HepG2 (cell line): ENCODE measurements at regions not wholly inside any gene's neighbourhood (a gene's known extent, or its start where the extent isn't known, plus 50 kb on each side); places are given as distances from the start of the nearest gene placed in this dataset.

Experiments
- ASH2L ChIP-seq: fragments of 300-600, 200-600 bp; sonication (generic); IDR thresholded peaks from 2 replicates; pipeline ENCODE4 v1.7.0; 2017; ENCODE audit warnings: low read depth, mild to moderate bottlenecking, moderate library complexity, mixed read lengths, low read length; ENCODE audit not compliant: insufficient read length
- CBX5 ChIP-seq: sonication (generic); formaldehyde crosslinking; IDR thresholded peaks from 2 replicates; pipeline ENCODE4 v1.4.0; 2020; ENCODE audit warnings: missing genetic modification reagents, borderline replicate concordance
- ESRRA ChIP-seq: sonication (generic); formaldehyde crosslinking; IDR thresholded peaks from 2 replicates; pipeline ENCODE4 v1.5.1; 2020; ENCODE audit warnings: mild to moderate bottlenecking, low read depth, missing genetic modification reagents
- HES4 ChIP-seq: sonication (generic); formaldehyde crosslinking; IDR thresholded peaks from 2 replicates; pipeline ENCODE4 v1.9.0; 2021; ENCODE audit warnings: mild to moderate bottlenecking, missing genetic modification reagents, borderline replicate concordance
- KAT7 ChIP-seq: IDR thresholded peaks from 2 replicates; pipeline ENCODE4 v1.6.1; 2018; ENCODE audit warnings: borderline replicate concordance, missing compliant biosample characterization
- ZNF124 ChIP-seq: sonication (generic); formaldehyde crosslinking; IDR thresholded peaks from 2 replicates; pipeline ENCODE4 v1.4.0; 2020; ENCODE audit warnings: missing genetic modification reagents
- ZNF616 ChIP-seq: sonication (generic); formaldehyde crosslinking; IDR thresholded peaks from 2 replicates; pipeline ENCODE4 v1.5.0; 2020; ENCODE audit warnings: low read depth, mild to moderate bottlenecking, missing genetic modification reagents
- ZZZ3 ChIP-seq: sonication (generic); formaldehyde crosslinking; IDR thresholded peaks from 2 replicates; pipeline ENCODE4 v1.4.0; 2020; ENCODE audit warnings: missing genetic modification reagents, mild to moderate bottlenecking, borderline replicate concordance
- TF ChIP-seq, protein P1 (sequence below): sonication (generic); formaldehyde crosslinking; IDR thresholded peaks from 2 replicates; pipeline ENCODE4 v1.5.0; 2020; ENCODE audit warnings: mild to moderate bottlenecking, missing genetic modification reagents, moderate library complexity
- TF ChIP-seq, protein P2 (sequence below): sonication (generic); formaldehyde crosslinking; IDR thresholded peaks from one replicate; pipeline ENCODE4 v1.5.1; 2020; ENCODE audit warnings: mild to moderate bottlenecking, missing genetic modification reagents; ENCODE audit errors: not compliant biosample characterization
- TF ChIP-seq, protein P3 (sequence below): sonication (generic); formaldehyde crosslinking; IDR thresholded peaks from 2 replicates; pipeline ENCODE4 v1.4.0; 2020; ENCODE audit warnings: missing genetic modification reagents, mild to moderate bottlenecking, borderline replicate concordance

DNA sequence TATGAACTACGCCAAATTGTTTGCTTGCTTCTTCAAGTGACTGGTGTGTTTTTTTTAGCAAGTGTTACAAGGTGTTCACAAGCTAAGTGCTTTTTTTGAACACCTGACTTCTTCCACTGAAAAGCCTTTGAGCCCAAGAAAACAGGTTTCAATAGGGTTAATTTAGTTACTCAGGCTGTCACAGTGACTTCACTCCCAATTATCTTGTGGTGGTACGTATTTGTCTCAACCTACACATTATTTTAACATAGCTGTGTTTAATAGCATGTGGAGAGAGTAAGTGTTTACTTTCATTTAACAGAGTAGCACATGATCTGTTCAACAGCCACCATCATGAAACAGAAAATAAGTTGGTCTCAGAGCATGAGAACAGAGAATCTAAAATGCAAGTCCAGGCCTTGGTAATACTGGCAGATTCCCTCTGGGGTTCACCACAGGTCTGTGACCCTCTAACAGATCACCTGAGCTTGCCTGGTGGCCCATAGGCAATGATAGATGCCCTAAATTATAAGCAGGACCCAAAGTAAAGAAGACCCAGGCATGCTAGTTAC is 267.7 kb upstream of the SMARCA2 start:
- TF ChIP-seq ASH2L: no peak
- TF ChIP-seq ZNF616: no peak
- TF ChIP-seq HES4 (CRISPR knock-in tag): no peak
- no peak for TF ChIP-seq CBX5 (CRISPR knock-in tag)
- TF ChIP-seq, protein P1, sequence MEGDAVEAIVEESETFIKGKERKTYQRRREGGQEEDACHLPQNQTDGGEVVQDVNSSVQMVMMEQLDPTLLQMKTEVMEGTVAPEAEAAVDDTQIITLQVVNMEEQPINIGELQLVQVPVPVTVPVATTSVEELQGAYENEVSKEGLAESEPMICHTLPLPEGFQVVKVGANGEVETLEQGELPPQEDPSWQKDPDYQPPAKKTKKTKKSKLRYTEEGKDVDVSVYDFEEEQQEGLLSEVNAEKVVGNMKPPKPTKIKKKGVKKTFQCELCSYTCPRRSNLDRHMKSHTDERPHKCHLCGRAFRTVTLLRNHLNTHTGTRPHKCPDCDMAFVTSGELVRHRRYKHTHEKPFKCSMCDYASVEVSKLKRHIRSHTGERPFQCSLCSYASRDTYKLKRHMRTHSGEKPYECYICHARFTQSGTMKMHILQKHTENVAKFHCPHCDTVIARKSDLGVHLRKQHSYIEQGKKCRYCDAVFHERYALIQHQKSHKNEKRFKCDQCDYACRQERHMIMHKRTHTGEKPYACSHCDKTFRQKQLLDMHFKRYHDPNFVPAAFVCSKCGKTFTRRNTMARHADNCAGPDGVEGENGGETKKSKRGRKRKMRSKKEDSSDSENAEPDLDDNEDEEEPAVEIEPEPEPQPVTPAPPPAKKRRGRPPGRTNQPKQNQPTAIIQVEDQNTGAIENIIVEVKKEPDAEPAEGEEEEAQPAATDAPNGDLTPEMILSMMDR: no peak
- TF ChIP-seq, protein P2, sequence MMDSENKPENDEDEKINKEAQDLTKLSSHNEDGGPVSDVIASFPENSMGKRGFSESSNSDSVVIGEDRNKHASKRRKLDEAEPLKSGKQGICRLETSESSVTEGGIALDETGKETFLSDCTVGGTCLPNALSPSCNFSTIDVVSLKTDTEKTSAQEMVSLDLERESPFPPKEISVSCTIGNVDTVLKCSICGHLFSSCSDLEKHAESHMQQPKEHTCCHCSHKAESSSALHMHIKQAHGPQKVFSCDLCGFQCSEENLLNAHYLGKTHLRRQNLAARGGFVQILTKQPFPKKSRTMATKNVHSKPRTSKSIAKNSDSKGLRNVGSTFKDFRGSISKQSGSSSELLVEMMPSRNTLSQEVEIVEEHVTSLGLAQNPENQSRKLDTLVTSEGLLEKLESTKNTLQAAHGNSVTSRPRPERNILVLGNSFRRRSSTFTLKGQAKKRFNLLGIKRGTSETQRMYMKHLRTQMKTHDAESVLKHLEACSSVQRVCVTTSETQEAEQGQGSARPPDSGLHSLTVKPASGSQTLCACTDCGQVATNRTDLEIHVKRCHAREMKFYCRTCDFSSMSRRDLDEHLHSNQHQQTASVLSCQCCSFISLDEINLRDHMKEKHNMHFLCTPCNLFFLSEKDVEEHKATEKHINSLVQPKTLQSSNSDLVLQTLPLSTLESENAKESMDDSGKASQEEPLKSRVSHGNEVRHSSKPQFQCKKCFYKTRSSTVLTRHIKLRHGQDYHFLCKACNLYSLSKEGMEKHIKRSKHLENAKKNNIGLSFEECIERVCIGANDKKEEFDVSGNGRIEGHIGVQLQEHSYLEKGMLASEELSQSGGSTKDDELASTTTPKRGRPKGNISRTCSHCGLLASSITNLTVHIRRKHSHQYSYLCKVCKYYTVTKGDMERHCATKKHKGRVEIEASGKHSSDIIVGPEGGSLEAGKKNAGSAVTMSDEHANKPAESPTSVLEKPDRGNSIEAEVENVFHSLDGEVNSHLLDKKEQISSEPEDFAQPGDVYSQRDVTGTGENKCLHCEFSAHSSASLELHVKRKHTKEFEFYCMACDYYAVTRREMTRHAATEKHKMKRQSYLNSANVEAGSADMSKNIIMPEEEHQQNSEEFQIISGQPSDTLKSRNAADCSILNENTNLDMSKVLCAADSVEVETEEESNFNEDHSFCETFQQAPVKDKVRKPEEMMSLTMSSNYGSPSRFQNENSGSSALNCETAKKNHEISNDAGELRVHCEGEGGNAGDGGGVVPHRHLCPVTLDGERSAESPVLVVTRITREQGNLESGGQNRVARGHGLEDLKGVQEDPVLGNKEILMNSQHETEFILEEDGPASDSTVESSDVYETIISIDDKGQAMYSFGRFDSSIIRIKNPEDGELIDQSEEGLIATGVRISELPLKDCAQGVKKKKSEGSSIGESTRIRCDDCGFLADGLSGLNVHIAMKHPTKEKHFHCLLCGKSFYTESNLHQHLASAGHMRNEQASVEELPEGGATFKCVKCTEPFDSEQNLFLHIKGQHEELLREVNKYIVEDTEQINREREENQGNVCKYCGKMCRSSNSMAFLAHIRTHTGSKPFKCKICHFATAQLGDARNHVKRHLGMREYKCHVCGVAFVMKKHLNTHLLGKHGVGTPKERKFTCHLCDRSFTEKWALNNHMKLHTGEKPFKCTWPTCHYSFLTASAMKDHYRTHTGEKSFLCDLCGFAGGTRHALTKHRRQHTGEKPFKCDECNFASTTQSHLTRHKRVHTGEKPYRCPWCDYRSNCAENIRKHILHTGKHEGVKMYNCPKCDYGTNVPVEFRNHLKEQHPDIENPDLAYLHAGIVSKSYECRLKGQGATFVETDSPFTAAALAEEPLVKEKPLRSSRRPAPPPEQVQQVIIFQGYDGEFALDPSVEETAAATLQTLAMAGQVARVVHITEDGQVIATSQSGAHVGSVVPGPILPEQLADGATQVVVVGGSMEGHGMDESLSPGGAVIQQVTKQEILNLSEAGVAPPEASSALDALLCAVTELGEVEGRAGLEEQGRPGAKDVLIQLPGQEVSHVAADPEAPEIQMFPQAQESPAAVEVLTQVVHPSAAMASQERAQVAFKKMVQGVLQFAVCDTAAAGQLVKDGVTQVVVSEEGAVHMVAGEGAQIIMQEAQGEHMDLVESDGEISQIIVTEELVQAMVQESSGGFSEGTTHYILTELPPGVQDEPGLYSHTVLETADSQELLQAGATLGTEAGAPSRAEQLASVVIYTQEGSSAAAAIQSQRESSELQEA (CRISPR knock-in tag): no peak
- no peak for TF ChIP-seq ESRRA (CRISPR knock-in tag)
- no peak for TF ChIP-seq ZZZ3
- TF ChIP-seq, protein P3, sequence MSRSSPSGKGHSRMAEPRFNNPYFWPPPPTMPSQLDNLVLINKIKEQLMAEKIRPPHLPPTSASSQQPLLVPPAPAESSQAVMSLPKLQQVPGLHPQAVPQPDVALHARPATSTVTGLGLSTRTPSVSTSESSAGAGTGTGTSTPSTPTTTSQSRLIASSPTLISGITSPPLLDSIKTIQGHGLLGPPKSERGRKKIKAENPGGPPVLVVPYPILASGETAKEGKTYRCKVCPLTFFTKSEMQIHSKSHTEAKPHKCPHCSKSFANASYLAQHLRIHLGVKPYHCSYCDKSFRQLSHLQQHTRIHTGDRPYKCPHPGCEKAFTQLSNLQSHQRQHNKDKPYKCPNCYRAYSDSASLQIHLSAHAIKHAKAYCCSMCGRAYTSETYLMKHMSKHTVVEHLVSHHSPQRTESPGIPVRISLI (CRISPR knock-in tag): no peak
- no peak for TF ChIP-seq ZNF124 (CRISPR knock-in tag)
- TF ChIP-seq KAT7: no peak
